ENCODE measurements at regions not wholly inside any gene's neighbourhood (a gene's known extent, or its start where the extent isn't known, plus 50 kb on each side); places are given as distances from the start of the nearest gene placed in this dataset.

- Histone ChIP-seq H3K79me1 (ENCODE audit: insufficient read depth, low read depth, low read length, poor library complexity, severe bottlenecking) (no peaks in the 10 kb centered on the region), H3K23ac (ENCODE audit: insufficient read length, low read depth, low read length) (no peak overlapping the region), H2BK5ac (ENCODE audit: insufficient read length, low read length) (no peak overlapping the region), H3K4me2 (ENCODE audit: insufficient read depth, insufficient read length, low read length) (no peak overlapping the region), H4K20me1 (ENCODE audit: control insufficient read depth, insufficient read depth, insufficient read length) (no peaks in the 10 kb centered on the region), H3K9ac (ENCODE audit: extremely low read depth, insufficient read length, low read length) (no peak overlapping the region), H3K56ac (ENCODE audit: insufficient read length, low read depth, low read length) (no peak overlapping the region), H4K8ac (replicated peaks; ENCODE audit: insufficient read length, low read depth, low read length) (no peak overlapping the region), H4K91ac (ENCODE audit: insufficient read length, low read depth, low read length) (no peak overlapping the region), H2BK20ac (ENCODE audit: low read depth, low read length, poor library complexity, severe bottlenecking) (no peak overlapping the region), H4K5ac (ENCODE audit: insufficient read length, low read depth, low read length) (no peak overlapping the region), H2BK120ac (ENCODE audit: low read depth, low read length, poor library complexity, severe bottlenecking) (no peak overlapping the region), H2AFZ (ENCODE audit: low read length) (no peak overlapping the region), H3K4me1 (ENCODE audit: insufficient read depth, low read length) (no peaks in the 10 kb centered on the region), H2AK5ac (ENCODE audit: insufficient read length, low read length) (no peak overlapping the region), H3K9me3 (ENCODE audit: control insufficient read depth, low read depth, low read length) (no peaks in the 10 kb centered on the region), H3K27ac (ENCODE audit: insufficient read length, low read depth, low read length) (no peak overlapping the region), H3K27me3 (ENCODE audit: insufficient read depth, low read length) (no peaks in the 10 kb centered on the region), H3K79me2 (ENCODE audit: insufficient read depth, low read length) (no peaks in the 10 kb centered on the region), H3T11ph (ENCODE audit: low read length) (no peak overlapping the region), H3K23me2 (ENCODE audit: insufficient read length, low read depth, low read length, poor library complexity, severe bottlenecking) (no peaks in the 10 kb centered on the region), H3K18ac (ENCODE audit: insufficient read length, low read depth, low read length) (no peak overlapping the region), H3K4ac (ENCODE audit: low read depth, low read length) (no peak overlapping the region), H2BK15ac (ENCODE audit: low read depth, low read length) (no peak overlapping the region), H2BK12ac (ENCODE audit: insufficient read length, low read depth, low read length) (no peak overlapping the region), H3K14ac (ENCODE audit: insufficient read depth, low read length) (no peak overlapping the region)
- H3K27me3 Mint-ChIP-seq (ENCODE audit: low read depth) = no peaks in the 10 kb centered on the region
- no peak for DNase-seq
- H3K36me3 Mint-ChIP-seq (ENCODE audit: insufficient read depth in 1 of 3, low read depth in 3 of 3) = no peaks in the 10 kb centered on the region; a peak in 1 of 7 replicates
- no peaks in the 10 kb centered on the region; a peak in 1 of 5 replicates for H3K9me3 Mint-ChIP-seq
- no peak overlapping the region for H3K4me3 Mint-ChIP-seq
- TF ChIP-seq CTCF (conservative IDR thresholded peaks at IDR 0.05) = no peak
- no CpG with 5 or more reads among the region's 2 CpGs for WGBS (ENCODE audit: extremely low coverage, insufficient read length, low lambda C conversion rate)
- no peak overlapping the region for H3K27ac Mint-ChIP-seq
- H3K4me1 Mint-ChIP-seq = no peaks in the 10 kb centered on the region
Observed at GRCh38 chr9:80560976-80561375, 989.2 kb downstream of the TLE4 start.

Data from H9 (cell line).